ENCODE measurements at regions not wholly inside any gene's neighbourhood (a gene's known extent, or its start where the extent isn't known, plus 50 kb on each side); places are given as distances from the start of the nearest gene placed in this dataset.

DNA sequence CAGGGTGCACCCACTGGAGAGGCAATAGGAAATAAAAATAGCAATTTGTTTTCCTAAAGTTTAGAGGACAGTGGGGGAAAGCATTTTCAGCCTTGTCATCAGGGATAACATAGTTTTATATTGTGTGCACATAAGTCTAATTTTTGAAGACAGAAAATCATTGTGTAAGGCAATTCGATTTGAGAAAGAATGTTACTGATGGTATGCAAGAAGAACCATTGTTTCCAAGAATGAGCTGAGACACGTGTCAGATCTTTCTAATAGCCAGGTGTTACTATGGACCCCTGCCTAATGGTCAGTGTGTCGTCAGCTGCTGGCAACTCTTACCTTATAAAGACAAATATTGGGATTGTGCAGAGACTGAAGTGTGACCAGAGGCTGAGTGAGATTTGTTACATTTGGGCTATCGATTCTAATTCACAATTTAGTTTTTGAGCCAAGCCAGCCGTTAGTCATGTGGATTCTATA, 67.1 kb upstream of the PPP2R2B start:
- TF ChIP-seq, protein P1, sequence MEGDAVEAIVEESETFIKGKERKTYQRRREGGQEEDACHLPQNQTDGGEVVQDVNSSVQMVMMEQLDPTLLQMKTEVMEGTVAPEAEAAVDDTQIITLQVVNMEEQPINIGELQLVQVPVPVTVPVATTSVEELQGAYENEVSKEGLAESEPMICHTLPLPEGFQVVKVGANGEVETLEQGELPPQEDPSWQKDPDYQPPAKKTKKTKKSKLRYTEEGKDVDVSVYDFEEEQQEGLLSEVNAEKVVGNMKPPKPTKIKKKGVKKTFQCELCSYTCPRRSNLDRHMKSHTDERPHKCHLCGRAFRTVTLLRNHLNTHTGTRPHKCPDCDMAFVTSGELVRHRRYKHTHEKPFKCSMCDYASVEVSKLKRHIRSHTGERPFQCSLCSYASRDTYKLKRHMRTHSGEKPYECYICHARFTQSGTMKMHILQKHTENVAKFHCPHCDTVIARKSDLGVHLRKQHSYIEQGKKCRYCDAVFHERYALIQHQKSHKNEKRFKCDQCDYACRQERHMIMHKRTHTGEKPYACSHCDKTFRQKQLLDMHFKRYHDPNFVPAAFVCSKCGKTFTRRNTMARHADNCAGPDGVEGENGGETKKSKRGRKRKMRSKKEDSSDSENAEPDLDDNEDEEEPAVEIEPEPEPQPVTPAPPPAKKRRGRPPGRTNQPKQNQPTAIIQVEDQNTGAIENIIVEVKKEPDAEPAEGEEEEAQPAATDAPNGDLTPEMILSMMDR (optimal IDR thresholded peaks at IDR 0.05 in 1 of 3, IDR thresholded peaks at IDR 0.05 in 1 of 3, conservative IDR thresholded peaks at IDR 0.05 in 1 of 3; ENCODE audit: extremely low read depth in 1 of 3, insufficient read depth in 2 of 3, low read length in 3 of 3) = no peak
- no peak for TF ChIP-seq EZH2 (IDR thresholded peaks at IDR 0.05; ENCODE audit: low read length)
